Karpas-422 (cell line): ENCODE measurements at regions not wholly inside any gene's neighbourhood (a gene's known extent, or its start where the extent isn't known, plus 50 kb on each side); places are given as distances from the start of the nearest gene placed in this dataset.

Source experiments
- DNase-seq: peaks from one replicate; pipeline ENCODE4 v3.0.0-alpha.2; 2015
- H2AFZ ChIP-seq: fragments of 200-600 bp; sonication (generic); 2 replicates; pipeline ENCODE4 v1.6.1; 2014; ENCODE audit warnings: antibody characterized with exemption, low read length, mixed read lengths
- H3K27ac ChIP-seq: fragments of 200-600 bp; sonication (generic); 2 replicates; pipeline ENCODE4 v1.5.1; 2014; ENCODE audit warnings: mild to moderate bottlenecking, low read length, moderate library complexity
- H3K27me3 ChIP-seq: fragments of 200-600 bp; sonication (generic); 2 replicates; pipeline ENCODE4 v1.6.1; 2014; ENCODE audit warnings: low read length, mixed read lengths
- H3K36me3 ChIP-seq: fragments of 200-600 bp; sonication (generic); 2 replicates; pipeline ENCODE4 v1.6.1; 2014; ENCODE audit warnings: low read length, mixed read lengths; ENCODE audit not compliant: insufficient read depth
- H3K4me1 ChIP-seq: fragments of 200-600 bp; sonication (generic); 2 replicates; pipeline ENCODE4 v1.6.1; 2014; ENCODE audit warnings: mild to moderate bottlenecking, low read length, mixed read lengths
- H3K4me2 ChIP-seq: fragments of 200-600 bp; sonication (generic); 2 replicates; pipeline ENCODE4 v1.6.1; 2014; ENCODE audit warnings: low read length, low read depth, mild to moderate bottlenecking; ENCODE audit not compliant: poor library complexity, severe bottlenecking
- H3K4me3 ChIP-seq: fragments of 200-600 bp; sonication (generic); 2 replicates; pipeline ENCODE4 v1.5.1; 2014; ENCODE audit warnings: mild to moderate bottlenecking, antibody characterized with exemption, low read length, mixed read lengths
- H3K79me2 ChIP-seq: fragments of 200-600 bp; sonication (generic); 2 replicates; pipeline ENCODE4 v1.6.1; 2014; ENCODE audit warnings: mild to moderate bottlenecking, low read length, mixed read lengths
- H3K9ac ChIP-seq: fragments of 200-600 bp; sonication (generic); 2 replicates; pipeline ENCODE4 v1.6.0; 2014; ENCODE audit warnings: low read length
- H3K9me2 ChIP-seq: fragments of 200-600 bp; sonication (generic), shearing (Covaris generic); replicated peaks from 2 replicates; pipeline ENCODE4 v1.6.0; 2014; ENCODE audit warnings: mild to moderate bottlenecking, low read length, moderate library complexity; ENCODE audit not compliant: insufficient read depth
- H3K9me3 ChIP-seq: fragments of 300-700, 200-600 bp; sonication (generic); 2 replicates; pipeline ENCODE4 v1.6.1; 2014; ENCODE audit warnings: low read length, mixed read lengths
- H4K20me1 ChIP-seq: fragments of 200-600 bp; sonication (generic); 2 replicates; pipeline ENCODE4 v1.6.1; 2014; ENCODE audit warnings: mild to moderate bottlenecking, antibody characterized with exemption, low read length, low read depth; ENCODE audit not compliant: insufficient read depth

GRCh38 chr6:170483413-170483812 is 69.7 kb downstream of the PSMB1 start:
- H3K79me2 ChIP-seq, result no peaks in the 10 kb centered on the region
- no peak overlapping the region for H3K27ac ChIP-seq
- no peaks in the 10 kb centered on the region for H3K36me3 ChIP-seq
- no peaks in the 10 kb centered on the region for H3K9me2 ChIP-seq
- H3K4me1 ChIP-seq, result no peaks in the 10 kb centered on the region
- no peak overlapping the region for H3K4me3 ChIP-seq
- DNase-seq, result no peak
- no peak overlapping the region for H2AFZ ChIP-seq
- no peaks in the 10 kb centered on the region for H4K20me1 ChIP-seq
- H3K27me3 ChIP-seq, result no peaks in the 10 kb centered on the region
- no peak overlapping the region for H3K4me2 ChIP-seq
- no peaks in the 10 kb centered on the region for H3K9me3 ChIP-seq
- no peak overlapping the region for H3K9ac ChIP-seq

GRCh38 chr6:170480050-170480692 is 72.9 kb downstream of the PSMB1 start:
- Histone ChIP-seq H3K9ac (no peak overlapping the region), H3K4me3 (no peak overlapping the region), H3K27ac (no peak overlapping the region), H3K27me3 (no peaks in the 10 kb centered on the region), H4K20me1 (no peaks in the 10 kb centered on the region), H2AFZ (no peak overlapping the region), H3K79me2 (no peaks in the 10 kb centered on the region), H3K36me3 (no peaks in the 10 kb centered on the region), H3K9me2 (no peaks in the 10 kb centered on the region), H3K9me3 (no peaks in the 10 kb centered on the region), H3K4me2 (no peak overlapping the region), H3K4me1 (no peaks in the 10 kb centered on the region)
- DNase-seq, result no peak

DNA sequence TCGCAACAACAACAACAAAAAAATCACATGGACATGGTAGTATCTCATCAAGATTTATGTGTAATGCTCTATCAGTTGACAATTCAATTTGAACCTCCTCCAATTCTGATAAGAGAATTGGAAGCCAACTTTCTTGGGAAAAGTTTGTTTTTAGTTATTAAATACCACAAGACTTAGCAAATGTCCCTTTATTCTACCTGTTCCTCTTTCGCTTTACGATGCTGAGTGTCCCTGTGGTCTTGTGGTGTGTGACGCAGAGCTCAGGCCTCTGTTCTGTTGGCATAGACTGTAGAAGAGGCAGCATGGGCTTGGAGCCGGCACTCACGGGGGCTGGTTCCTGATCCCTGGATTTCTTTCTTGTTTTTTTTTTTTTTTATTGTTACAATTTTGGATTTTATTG is 76.7 kb downstream of the PSMB1 start:
- no peak overlapping the region for H3K4me3 ChIP-seq
- no peaks in the 10 kb centered on the region for H3K4me1 ChIP-seq
- H3K27me3 ChIP-seq, result no peaks in the 10 kb centered on the region
- H3K9me3 ChIP-seq, result no peaks in the 10 kb centered on the region
- DNase-seq, result no peak
- H4K20me1 ChIP-seq, result no peaks in the 10 kb centered on the region
- no peak overlapping the region for H3K4me2 ChIP-seq
- no peak overlapping the region for H2AFZ ChIP-seq
- H3K9me2 ChIP-seq, result no peaks in the 10 kb centered on the region
- H3K79me2 ChIP-seq, result no peaks in the 10 kb centered on the region
- H3K27ac ChIP-seq, result no peak overlapping the region
- H3K9ac ChIP-seq, result no peak overlapping the region
- H3K36me3 ChIP-seq, result no peaks in the 10 kb centered on the region

DNA sequence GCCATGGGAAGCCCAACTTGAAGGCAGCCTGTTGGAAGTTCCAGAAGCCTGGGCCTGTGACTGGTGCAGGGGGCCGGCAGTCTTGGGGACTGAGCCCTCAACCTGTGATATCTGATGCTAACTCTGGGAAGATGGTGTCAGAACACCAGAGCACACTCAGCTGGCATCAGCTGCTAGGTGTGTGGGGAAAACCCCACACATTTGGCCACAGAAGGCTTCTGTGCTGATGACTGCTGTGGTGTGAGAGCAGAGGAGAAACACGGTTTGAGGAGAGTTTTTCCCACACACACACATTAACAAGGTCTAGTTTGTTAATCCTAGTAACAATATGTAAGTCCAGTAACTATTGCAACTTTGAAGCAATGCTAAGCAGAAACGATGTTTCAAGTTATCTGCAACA is 78.0 kb downstream of the PSMB1 start:
- H3K9me2 ChIP-seq, result no peaks in the 10 kb centered on the region
- no peak overlapping the region for H3K4me3 ChIP-seq
- H3K36me3 ChIP-seq, result no peaks in the 10 kb centered on the region
- H3K9me3 ChIP-seq, result no peaks in the 10 kb centered on the region
- H3K79me2 ChIP-seq, result no peaks in the 10 kb centered on the region
- no peak overlapping the region for H3K4me2 ChIP-seq
- no peaks in the 10 kb centered on the region for H4K20me1 ChIP-seq
- no peak overlapping the region for H3K9ac ChIP-seq
- no peak overlapping the region for H3K27ac ChIP-seq
- no peak overlapping the region for H2AFZ ChIP-seq
- no peak for DNase-seq
- no peaks in the 10 kb centered on the region for H3K27me3 ChIP-seq
- H3K4me1 ChIP-seq, result no peaks in the 10 kb centered on the region

GRCh38 chr6:170473801-170474200 is 79.3 kb downstream of the PSMB1 start:
- Histone ChIP-seq H3K4me2 (no peak overlapping the region), H3K27me3 (no peaks in the 10 kb centered on the region), H3K9ac (no peak overlapping the region), H3K36me3 (no peaks in the 10 kb centered on the region), H2AFZ (no peak overlapping the region), H3K27ac (no peak overlapping the region), H3K9me3 (no peaks in the 10 kb centered on the region), H3K9me2 (no peaks in the 10 kb centered on the region), H3K4me3 (no peak overlapping the region), H4K20me1 (no peaks in the 10 kb centered on the region), H3K79me2 (no peaks in the 10 kb centered on the region), H3K4me1 (no peaks in the 10 kb centered on the region)
- no peak for DNase-seq

GRCh38 chr6:170473301-170473717 is 79.8 kb downstream of the PSMB1 start:
- no peak overlapping the region for H3K9ac ChIP-seq
- H2AFZ ChIP-seq, result no peak overlapping the region
- H3K4me2 ChIP-seq, result no peak overlapping the region
- no peaks in the 10 kb centered on the region for H3K36me3 ChIP-seq
- no peaks in the 10 kb centered on the region for H3K4me1 ChIP-seq
- H3K9me2 ChIP-seq, result no peaks in the 10 kb centered on the region
- H3K27ac ChIP-seq, result no peak overlapping the region
- DNase-seq, result no peak
- no peaks in the 10 kb centered on the region for H3K79me2 ChIP-seq
- no peaks in the 10 kb centered on the region for H4K20me1 ChIP-seq
- H3K27me3 ChIP-seq, result no peaks in the 10 kb centered on the region
- no peak overlapping the region for H3K4me3 ChIP-seq
- H3K9me3 ChIP-seq, result peaks cover 2% of the 10 kb centered on the region; the same call in 1 of the 2 replicates

DNA sequence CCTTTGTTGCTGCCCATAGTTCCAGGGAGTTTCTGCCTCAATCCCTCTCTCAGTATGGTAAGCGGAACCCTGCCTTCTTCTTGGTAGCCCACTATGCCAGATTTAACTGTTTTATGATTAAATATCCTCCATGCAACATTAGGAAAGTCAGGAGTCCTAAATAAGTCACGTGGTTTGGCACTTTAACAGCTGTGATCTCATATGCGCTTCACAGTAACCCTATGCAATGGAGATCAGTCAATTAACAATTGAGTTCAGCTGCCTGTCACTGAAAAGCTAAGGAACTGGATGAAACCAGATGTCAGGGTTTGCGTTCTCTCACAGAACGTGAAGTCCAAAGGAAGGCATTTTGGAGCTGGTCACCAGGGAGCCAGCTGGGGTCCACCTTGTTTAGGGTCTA is 81.6 kb downstream of the PSMB1 start:
- no peak overlapping the region for H3K4me3 ChIP-seq
- no peaks in the 10 kb centered on the region for H4K20me1 ChIP-seq
- no peaks in the 10 kb centered on the region for H3K9me2 ChIP-seq
- H3K4me2 ChIP-seq, result no peak overlapping the region
- no peaks in the 10 kb centered on the region for H3K4me1 ChIP-seq
- no peak overlapping the region for H2AFZ ChIP-seq
- no peaks in the 10 kb centered on the region for H3K27me3 ChIP-seq
- H3K9me3 ChIP-seq, result peaks cover 10% of the 10 kb centered on the region
- H3K27ac ChIP-seq, result no peak overlapping the region
- H3K79me2 ChIP-seq, result no peaks in the 10 kb centered on the region
- H3K36me3 ChIP-seq, result no peaks in the 10 kb centered on the region
- H3K9ac ChIP-seq, result no peak overlapping the region
- DNase-seq, result no peak

DNA sequence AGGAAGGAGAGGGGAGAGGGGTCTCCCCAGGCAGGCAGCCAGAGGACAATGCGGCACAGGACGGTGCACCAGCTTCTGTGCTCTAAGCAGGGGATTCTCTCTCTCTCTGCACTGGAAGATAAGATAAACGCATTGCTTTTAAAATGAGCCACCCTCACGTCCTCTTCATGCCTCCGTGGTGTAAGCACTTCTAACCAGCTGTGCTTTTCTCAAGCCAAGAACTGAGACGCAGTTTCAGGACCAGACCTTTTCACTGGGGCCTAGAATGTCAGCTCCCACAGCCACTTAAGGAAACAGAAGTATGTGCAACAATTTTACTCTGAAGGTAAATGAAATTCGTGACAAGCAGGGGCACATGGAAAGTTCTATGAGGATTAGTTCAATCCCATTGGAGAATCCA is 82.4 kb downstream of the PSMB1 start:
- Histone ChIP-seq H3K27ac (no peak overlapping the region), H3K4me1 (no peaks in the 10 kb centered on the region), H3K9me2 (no peaks in the 10 kb centered on the region), H4K20me1 (no peaks in the 10 kb centered on the region), H3K9ac (no peak overlapping the region), H3K79me2 (no peaks in the 10 kb centered on the region), H3K36me3 (no peaks in the 10 kb centered on the region), H3K9me3 (peaks cover 10% of the 10 kb centered on the region), H3K27me3 (no peaks in the 10 kb centered on the region), H3K4me3 (no peak overlapping the region), H3K4me2 (no peak overlapping the region), H2AFZ (no peak overlapping the region)
- no peak for DNase-seq
